HCT116 (cell line): ENCODE measurements at regions not wholly inside any gene's neighbourhood (a gene's known extent, or its start where the extent isn't known, plus 50 kb on each side); places are given as distances from the start of the nearest gene placed in this dataset.

Source experiments
- ATAC-seq: fragments of 200-7000 bp; cut with Tn5 transposase; 2 replicates; pipeline ENCODE4 v1.9.1; 2020; ENCODE audit warnings: mild to moderate bottlenecking, moderate library complexity
- BruUV-seq: library from RNA; stranded (reverse); fragments of 400-500 nt; replicated peaks from 2 replicates; lab custom pipeline; 2021; lab: Mats Ljungman, UMichigan
- CTCF ChIA-PET: fragments of 300-600 bp; sonication (Branson Sonifier 250); formaldehyde crosslinking; loops from one replicate; lab custom pipeline; 2021; ENCODE audit warnings: antibody characterized with exemption; lab: Charles Lee
- POLR2A ChIA-PET: fragments of 300-600, 350-600 bp; sonication (Branson Sonifier 250); formaldehyde crosslinking; loops from one replicate; lab custom pipeline; 2021; ENCODE audit warnings: antibody characterized with exemption; lab: Charles Lee
- RAD21 ChIA-PET, 2 experiments: fragments of 300-600 bp; sonication (Branson Sonifier 250); formaldehyde crosslinking; loops; one replicate each; lab custom pipeline; 2023; ENCODE audit warnings: low total read pairs in 2 of 2; ENCODE audit not compliant: uncharacterized antibody in 2 of 2, unreplicated experiment in 2 of 2, low non-redundant PET in 1 of 2; lab: Charles Lee
- DNase-seq: peaks from one replicate; pipeline ENCODE4 v3.0.0-alpha.2; 2010; ENCODE audit warnings: low read depth, low spot score
- H2AFZ ChIP-seq: fragments of 200-600 bp; shearing (Covaris generic), sonication (generic); 2 replicates; pipeline ENCODE4 v1.6.1; 2017; ENCODE audit warnings: low read depth, mixed run types, mixed read lengths, antibody characterized with exemption, low read length; ENCODE audit not compliant: poor library complexity, severe bottlenecking
- H3K27ac ChIP-seq: 2 replicates; pipeline ENCODE4 v1.5.1; 2012; ENCODE audit warnings: low read depth, low read length
- H3K27me3 ChIP-seq: fragments of 200-600 bp; sonication (generic); 2 replicates; pipeline ENCODE4 v1.6.1; 2016; ENCODE audit warnings: mixed run types, low read length, mixed read lengths; ENCODE audit not compliant: insufficient read depth
- H3K36me3 ChIP-seq, 2 experiments: fragments of 200-500 bp in 1 of 2; fragments of 200-600 bp in 1 of 2; sonication (Bioruptor generic) in 1 of 2; sonication (generic) in 1 of 2; 2 replicates each; pipeline versions ENCODE4 v1.5.1 to v1.6.1; 2014 to 2016; ENCODE audit warnings: low read length in 2 of 2, inconsistent platforms in 1 of 2, mixed read lengths in 1 of 2, mixed run types in 1 of 2; ENCODE audit not compliant: insufficient read depth in 2 of 2, control insufficient read depth in 1 of 2
- H3K4me1 ChIP-seq, 2 experiments: fragments of 200-600 bp in 1 of 2; sonication (generic) in 1 of 2; 2 replicates each; pipeline versions ENCODE4 v1.5.1 to v1.6.1; 2012 to 2017; ENCODE audit warnings: low read length in 2 of 2, inconsistent platforms in 1 of 2, mild to moderate bottlenecking in 1 of 2, mixed read lengths in 1 of 2, mixed run types in 1 of 2, moderate library complexity in 1 of 2; ENCODE audit not compliant: insufficient read depth in 2 of 2, control insufficient read depth in 1 of 2
- H3K4me2 ChIP-seq: fragments of 200-600 bp; sonication (generic); 2 replicates; pipeline ENCODE4 v1.6.1; 2017; ENCODE audit warnings: mixed run types, low read length, mixed read lengths
- H3K4me3 ChIP-seq, 2 experiments: fragments of 200-600 bp in 1 of 2; sonication (generic) in 1 of 2; replicated peaks in 1 of 2; 2 replicates each; pipeline ENCODE4 v1.5.1; 2011 to 2016; ENCODE audit warnings: low read length in 2 of 2, control low read depth in 1 of 2, low read depth in 1 of 2, mild to moderate bottlenecking in 1 of 2, mixed read lengths in 1 of 2, mixed run types in 1 of 2
- H3K79me2 ChIP-seq: fragments of 200-600 bp; sonication (generic); 2 replicates; pipeline ENCODE4 v1.6.1; 2017; ENCODE audit warnings: mild to moderate bottlenecking, mixed run types, low read length, moderate library complexity, mixed read lengths; ENCODE audit not compliant: insufficient read depth
- H3K9ac ChIP-seq: fragments of 200-600 bp; sonication (generic); 2 replicates; pipeline ENCODE4 v1.6.1; 2016; ENCODE audit warnings: low read length, mixed read lengths
- H3K9me2 ChIP-seq: fragments of 200-600 bp; sonication (generic), shearing (Covaris generic); 2 replicates; pipeline ENCODE4 v1.6.1; 2017; ENCODE audit warnings: mixed run types, mild to moderate bottlenecking, moderate library complexity; ENCODE audit not compliant: insufficient read depth
- H3K9me3 ChIP-seq, 2 experiments: fragments of 200-500 bp in 1 of 2; fragments of 200-600 bp in 1 of 2; sonication (Bioruptor generic) in 1 of 2; sonication (generic) in 1 of 2; 2 replicates each; pipeline ENCODE4 v1.6.1; 2014 to 2017; ENCODE audit warnings: low read length in 2 of 2, mixed read lengths in 2 of 2, inconsistent platforms in 1 of 2, low read depth in 1 of 2, mild to moderate bottlenecking in 1 of 2, mixed run types in 1 of 2, moderate library complexity in 1 of 2; ENCODE audit not compliant: control insufficient read depth in 1 of 2, insufficient read depth in 1 of 2
- H4K20me1 ChIP-seq: fragments of 200-600 bp; sonication (generic), shearing (Covaris generic); 2 replicates; pipeline ENCODE4 v1.6.1; 2017; ENCODE audit warnings: mixed run types, mild to moderate bottlenecking, moderate library complexity; ENCODE audit not compliant: insufficient read depth
- CBX3 ChIP-seq: IDR thresholded peaks from 2 replicates; pipeline ENCODE4 v1.6.1; 2012; ENCODE audit warnings: low read depth
- CEBPB ChIP-seq: IDR thresholded peaks from 2 replicates; pipeline ENCODE4 v1.6.1; 2012; ENCODE audit warnings: low read depth
- EGR1 ChIP-seq: IDR thresholded peaks from 2 replicates; pipeline ENCODE4 v1.6.1; 2012; ENCODE audit warnings: low read depth
- ELF1 ChIP-seq: IDR thresholded peaks from 2 replicates; pipeline ENCODE4 v1.6.1; 2012; ENCODE audit warnings: low read depth, borderline replicate concordance
- EZH2phosphoT487 ChIP-seq: fragments of 200-600 bp; IDR thresholded peaks from 2 replicates; pipeline ENCODE4 v1.6.1; 2018; ENCODE audit warnings: antibody characterized with exemption, borderline replicate concordance
- JUND ChIP-seq: IDR thresholded peaks from 2 replicates; pipeline ENCODE4 v1.6.1; 2012
- POLR2AphosphoS5 ChIP-seq: IDR thresholded peaks from 2 replicates; pipeline ENCODE4 v1.6.1; 2011; ENCODE audit warnings: mild to moderate bottlenecking, low read depth, low read length, moderate library complexity
- RAD21 ChIP-seq: IDR thresholded peaks from 2 replicates; pipeline ENCODE4 v1.6.1; 2012; ENCODE audit warnings: low read depth, mild to moderate bottlenecking
- SIN3A ChIP-seq: IDR thresholded peaks from 2 replicates; pipeline ENCODE4 v1.6.1; 2012; ENCODE audit warnings: low read depth
- SP1 ChIP-seq: IDR thresholded peaks from 2 replicates; pipeline ENCODE4 v1.6.1; 2012; ENCODE audit warnings: low read depth
- SRF ChIP-seq: IDR thresholded peaks from 2 replicates; pipeline ENCODE4 v1.6.1; 2012; ENCODE audit warnings: low read depth
- intact Hi-C: fragments of 100-400 bp; cut with micrococcal nuclease; formaldehyde crosslinking; loops from 2 replicates; pipeline ENCODE4 v1.10.0; 2022
- TF ChIP-seq, protein P1 (sequence below), 3 experiments: fragments of 200-600 bp in 1 of 3; sonication (generic) in 1 of 3; IDR thresholded peaks in 2 of 3; conservative IDR thresholded peaks in 1 of 3; 2 replicates each; pipeline ENCODE4 v1.5.1; 2012 to 2017; ENCODE audit warnings: low read depth in 2 of 3, low read length in 2 of 3, antibody characterized with exemption in 1 of 3, borderline replicate concordance in 1 of 3, control low read depth in 1 of 3, mild to moderate bottlenecking in 1 of 3, mixed read lengths in 1 of 3, mixed run types in 1 of 3, moderate library complexity in 1 of 3; ENCODE audit not compliant: insufficient read depth in 1 of 3
- TF ChIP-seq, protein P2 (sequence below): IDR thresholded peaks from 2 replicates; pipeline ENCODE4 v1.6.1; 2012
- TF ChIP-seq, protein P3 (sequence below): IDR thresholded peaks from 2 replicates; pipeline ENCODE4 v1.6.1; 2012; ENCODE audit warnings: low read depth
- TF ChIP-seq, protein P4 (sequence below): IDR thresholded peaks from 2 replicates; pipeline ENCODE4 v1.6.1; 2012

DNA sequence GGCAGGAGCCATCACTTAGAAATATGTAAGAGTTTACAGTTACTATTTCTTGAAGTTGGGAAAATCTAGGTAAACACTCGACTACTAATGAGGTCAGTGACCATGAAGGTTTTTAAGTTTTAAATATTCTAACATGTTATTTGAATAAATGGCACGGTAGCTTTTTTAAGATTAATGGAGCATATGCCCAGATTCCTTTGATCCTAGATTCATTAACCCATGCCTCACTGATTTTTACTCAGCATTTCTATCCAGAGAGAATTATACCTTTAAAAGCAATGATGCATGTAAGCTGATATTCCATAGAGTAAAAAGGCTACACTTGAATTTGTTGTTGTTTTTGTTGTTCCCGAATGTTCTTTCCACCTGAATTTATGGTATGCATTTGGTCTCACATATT is 541.4 kb downstream of the DACH1 start (continued):
- TF ChIP-seq, protein P1, sequence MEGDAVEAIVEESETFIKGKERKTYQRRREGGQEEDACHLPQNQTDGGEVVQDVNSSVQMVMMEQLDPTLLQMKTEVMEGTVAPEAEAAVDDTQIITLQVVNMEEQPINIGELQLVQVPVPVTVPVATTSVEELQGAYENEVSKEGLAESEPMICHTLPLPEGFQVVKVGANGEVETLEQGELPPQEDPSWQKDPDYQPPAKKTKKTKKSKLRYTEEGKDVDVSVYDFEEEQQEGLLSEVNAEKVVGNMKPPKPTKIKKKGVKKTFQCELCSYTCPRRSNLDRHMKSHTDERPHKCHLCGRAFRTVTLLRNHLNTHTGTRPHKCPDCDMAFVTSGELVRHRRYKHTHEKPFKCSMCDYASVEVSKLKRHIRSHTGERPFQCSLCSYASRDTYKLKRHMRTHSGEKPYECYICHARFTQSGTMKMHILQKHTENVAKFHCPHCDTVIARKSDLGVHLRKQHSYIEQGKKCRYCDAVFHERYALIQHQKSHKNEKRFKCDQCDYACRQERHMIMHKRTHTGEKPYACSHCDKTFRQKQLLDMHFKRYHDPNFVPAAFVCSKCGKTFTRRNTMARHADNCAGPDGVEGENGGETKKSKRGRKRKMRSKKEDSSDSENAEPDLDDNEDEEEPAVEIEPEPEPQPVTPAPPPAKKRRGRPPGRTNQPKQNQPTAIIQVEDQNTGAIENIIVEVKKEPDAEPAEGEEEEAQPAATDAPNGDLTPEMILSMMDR (IDR thresholded peaks at IDR 0.05 in 2 of 3, conservative IDR thresholded peaks at IDR 0.05 in 1 of 3; ENCODE audit: borderline replicate concordance in 1 of 3, insufficient read depth in 1 of 3, low read depth in 2 of 3, low read length in 2 of 3), result no peak
- TF ChIP-seq RAD21 (no peak), ELF1 (no peak), SIN3A (no peak)

DNA sequence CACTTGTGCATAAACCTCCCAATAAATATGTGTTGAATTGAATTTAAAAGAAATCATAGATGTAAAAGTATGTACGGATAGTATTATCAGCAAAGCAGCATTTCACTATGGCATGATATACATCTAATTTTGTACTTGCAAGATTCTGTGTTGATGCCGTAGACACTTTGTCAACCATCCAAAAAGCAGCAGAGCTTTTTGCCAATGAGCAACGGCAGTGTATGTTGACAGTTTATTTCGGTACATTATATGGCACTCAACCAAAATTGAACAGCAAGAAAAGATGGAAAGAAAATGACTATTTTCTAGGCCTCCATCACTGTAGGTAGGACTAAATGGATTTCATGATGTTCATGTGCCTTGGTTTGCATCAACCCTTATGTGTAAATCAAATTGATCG is 543.7 kb downstream of the DACH1 start:
- ATAC-seq, result no peak
- POLR2A ChIA-PET, result no interaction called here
- TF ChIP-seq, protein P2, sequence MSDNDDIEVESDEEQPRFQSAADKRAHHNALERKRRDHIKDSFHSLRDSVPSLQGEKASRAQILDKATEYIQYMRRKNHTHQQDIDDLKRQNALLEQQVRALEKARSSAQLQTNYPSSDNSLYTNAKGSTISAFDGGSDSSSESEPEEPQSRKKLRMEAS, result no peak
- no peak for TF ChIP-seq EGR1
- TF ChIP-seq POLR2AphosphoS5, result no peak
- TF ChIP-seq, protein P3, sequence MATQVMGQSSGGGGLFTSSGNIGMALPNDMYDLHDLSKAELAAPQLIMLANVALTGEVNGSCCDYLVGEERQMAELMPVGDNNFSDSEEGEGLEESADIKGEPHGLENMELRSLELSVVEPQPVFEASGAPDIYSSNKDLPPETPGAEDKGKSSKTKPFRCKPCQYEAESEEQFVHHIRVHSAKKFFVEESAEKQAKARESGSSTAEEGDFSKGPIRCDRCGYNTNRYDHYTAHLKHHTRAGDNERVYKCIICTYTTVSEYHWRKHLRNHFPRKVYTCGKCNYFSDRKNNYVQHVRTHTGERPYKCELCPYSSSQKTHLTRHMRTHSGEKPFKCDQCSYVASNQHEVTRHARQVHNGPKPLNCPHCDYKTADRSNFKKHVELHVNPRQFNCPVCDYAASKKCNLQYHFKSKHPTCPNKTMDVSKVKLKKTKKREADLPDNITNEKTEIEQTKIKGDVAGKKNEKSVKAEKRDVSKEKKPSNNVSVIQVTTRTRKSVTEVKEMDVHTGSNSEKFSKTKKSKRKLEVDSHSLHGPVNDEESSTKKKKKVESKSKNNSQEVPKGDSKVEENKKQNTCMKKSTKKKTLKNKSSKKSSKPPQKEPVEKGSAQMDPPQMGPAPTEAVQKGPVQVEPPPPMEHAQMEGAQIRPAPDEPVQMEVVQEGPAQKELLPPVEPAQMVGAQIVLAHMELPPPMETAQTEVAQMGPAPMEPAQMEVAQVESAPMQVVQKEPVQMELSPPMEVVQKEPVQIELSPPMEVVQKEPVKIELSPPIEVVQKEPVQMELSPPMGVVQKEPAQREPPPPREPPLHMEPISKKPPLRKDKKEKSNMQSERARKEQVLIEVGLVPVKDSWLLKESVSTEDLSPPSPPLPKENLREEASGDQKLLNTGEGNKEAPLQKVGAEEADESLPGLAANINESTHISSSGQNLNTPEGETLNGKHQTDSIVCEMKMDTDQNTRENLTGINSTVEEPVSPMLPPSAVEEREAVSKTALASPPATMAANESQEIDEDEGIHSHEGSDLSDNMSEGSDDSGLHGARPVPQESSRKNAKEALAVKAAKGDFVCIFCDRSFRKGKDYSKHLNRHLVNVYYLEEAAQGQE, result no peak
- TF ChIP-seq, protein P1 (IDR thresholded peaks at IDR 0.05 in 2 of 3, conservative IDR thresholded peaks at IDR 0.05 in 1 of 3; ENCODE audit: borderline replicate concordance in 1 of 3, insufficient read depth in 1 of 3, low read depth in 2 of 3, low read length in 2 of 3), result no peak
- no peak for TF ChIP-seq JUND
- TF ChIP-seq CEBPB, result no peak
- TF ChIP-seq RAD21, result no peak
- TF ChIP-seq, protein P4, sequence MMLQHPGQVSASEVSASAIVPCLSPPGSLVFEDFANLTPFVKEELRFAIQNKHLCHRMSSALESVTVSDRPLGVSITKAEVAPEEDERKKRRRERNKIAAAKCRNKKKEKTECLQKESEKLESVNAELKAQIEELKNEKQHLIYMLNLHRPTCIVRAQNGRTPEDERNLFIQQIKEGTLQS, result no peak
- TF ChIP-seq SP1, result no peak
- TF ChIP-seq CBX3, result no peak
- TF ChIP-seq SRF, result no peak
- no peak for TF ChIP-seq EZH2phosphoT487
- TF ChIP-seq ELF1, result no peak

More for the DNA sequence above, 543.7 kb downstream of the DACH1 start:
- Histone ChIP-seq H3K4me1 (no peaks in the 10 kb centered on the region), H4K20me1 (no peaks in the 10 kb centered on the region), H3K4me3 (no peak overlapping the region), H2AFZ (no peak overlapping the region), H3K27ac (no peak overlapping the region), H3K79me2 (no peaks in the 10 kb centered on the region), H3K27me3 (no peaks in the 10 kb centered on the region), H3K9me2 (no peaks in the 10 kb centered on the region), H3K36me3 (no peaks in the 10 kb centered on the region), H3K4me2 (no peak overlapping the region), H3K9me3 (peaks cover 0 to 4% of the 10 kb centered on the region in 2 experiments; a peak in 1 of 4 replicates), H3K9ac (no peak overlapping the region)
- no peak for DNase-seq
- RAD21 ChIA-PET, result no interaction called here
- intact Hi-C loops, result no loop called here
- BruUV-seq, result no TSS peak
- CTCF ChIA-PET, result no interaction called here
